Astrocyte (in vitro differentiated cells and primary cell): ENCODE measurements at regions not wholly inside any gene's neighbourhood (a gene's known extent, or its start where the extent isn't known, plus 50 kb on each side); places are given as distances from the start of the nearest gene placed in this dataset.

Experiments
- EZH2 ChIP-seq: IDR thresholded peaks from 2 replicates; pipeline ENCODE4 v1.6.1; 2012; ENCODE audit warnings: mild to moderate bottlenecking, low read length, inconsistent platforms; ENCODE audit not compliant: insufficient read depth
- TF ChIP-seq, protein P1 (sequence below): IDR thresholded peaks from 2 replicates; pipeline ENCODE4 v1.5.1; 2011; ENCODE audit warnings: low read depth, mild to moderate bottlenecking, inconsistent platforms, low read length, moderate library complexity; ENCODE audit not compliant: insufficient read depth

DNA sequence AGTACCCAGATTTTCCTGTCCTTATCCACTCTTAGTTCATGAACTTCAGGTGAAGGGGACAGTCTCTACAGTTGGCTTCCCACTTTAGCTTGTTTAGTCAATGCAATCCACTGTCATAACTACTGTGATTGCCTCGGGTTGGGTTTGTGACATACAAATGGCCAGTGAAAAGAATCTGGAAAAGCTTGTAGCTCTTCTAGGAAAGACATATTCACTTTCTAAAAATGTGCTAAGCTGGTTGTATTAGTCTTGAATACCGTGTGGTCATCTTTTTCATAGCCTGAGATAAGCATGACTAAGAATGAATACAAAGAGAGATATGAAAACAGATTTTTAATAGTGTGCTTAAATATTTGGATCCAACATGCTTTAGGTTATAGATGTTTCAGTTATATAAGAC, 1443.5 kb upstream of the IGFBP7 start:
- TF ChIP-seq, protein P1, sequence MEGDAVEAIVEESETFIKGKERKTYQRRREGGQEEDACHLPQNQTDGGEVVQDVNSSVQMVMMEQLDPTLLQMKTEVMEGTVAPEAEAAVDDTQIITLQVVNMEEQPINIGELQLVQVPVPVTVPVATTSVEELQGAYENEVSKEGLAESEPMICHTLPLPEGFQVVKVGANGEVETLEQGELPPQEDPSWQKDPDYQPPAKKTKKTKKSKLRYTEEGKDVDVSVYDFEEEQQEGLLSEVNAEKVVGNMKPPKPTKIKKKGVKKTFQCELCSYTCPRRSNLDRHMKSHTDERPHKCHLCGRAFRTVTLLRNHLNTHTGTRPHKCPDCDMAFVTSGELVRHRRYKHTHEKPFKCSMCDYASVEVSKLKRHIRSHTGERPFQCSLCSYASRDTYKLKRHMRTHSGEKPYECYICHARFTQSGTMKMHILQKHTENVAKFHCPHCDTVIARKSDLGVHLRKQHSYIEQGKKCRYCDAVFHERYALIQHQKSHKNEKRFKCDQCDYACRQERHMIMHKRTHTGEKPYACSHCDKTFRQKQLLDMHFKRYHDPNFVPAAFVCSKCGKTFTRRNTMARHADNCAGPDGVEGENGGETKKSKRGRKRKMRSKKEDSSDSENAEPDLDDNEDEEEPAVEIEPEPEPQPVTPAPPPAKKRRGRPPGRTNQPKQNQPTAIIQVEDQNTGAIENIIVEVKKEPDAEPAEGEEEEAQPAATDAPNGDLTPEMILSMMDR, result no peak
- no peak for TF ChIP-seq EZH2
